ENCODE measurements at regions not wholly inside any gene's neighbourhood (a gene's known extent, or its start where the extent isn't known, plus 50 kb on each side); places are given as distances from the start of the nearest gene placed in this dataset.
"Not testable (repeated sequence)": the region's sequence is repeated elsewhere in the genome, so short reads cannot be mapped to it uniquely, and the experiment has no call there.

GRCh38 chr4:31455612-31456011 lies 735.4 kb downstream of the PCDH7 start:
- Histone ChIP-seq H3K36me3 (ENCODE audit: control insufficient read depth, insufficient read depth, low read length) (no peaks in the 10 kb centered on the region), H3K4me3 (ENCODE audit: low read depth, low read length) (no peak overlapping the region), H3K27me3 (ENCODE audit: control insufficient read depth, insufficient read depth, low read length) (no peaks in the 10 kb centered on the region)
- no peak for DNase-seq (ENCODE audit: low read depth)
- no peak for TF ChIP-seq CTCF (IDR thresholded peaks at IDR 0.05; ENCODE audit: insufficient read depth, low read length, poor library complexity, severe bottlenecking)

GRCh38 chr4:31458813-31459212 lies 738.6 kb downstream of the PCDH7 start:
- DNase-seq (ENCODE audit: low read depth), result no peak
- TF ChIP-seq CTCF (IDR thresholded peaks at IDR 0.05; ENCODE audit: insufficient read depth, low read length, poor library complexity, severe bottlenecking), result no peak
- Histone ChIP-seq H3K4me3 (ENCODE audit: low read depth, low read length) (no peak overlapping the region), H3K27me3 (ENCODE audit: control insufficient read depth, insufficient read depth, low read length) (no peaks in the 10 kb centered on the region), H3K36me3 (ENCODE audit: control insufficient read depth, insufficient read depth, low read length) (no peaks in the 10 kb centered on the region)

GRCh38 chr4:31461421-31461820 lies 741.3 kb downstream of the PCDH7 start:
- Histone ChIP-seq H3K4me3 (ENCODE audit: low read depth, low read length) (no peak overlapping the region), H3K36me3 (ENCODE audit: control insufficient read depth, insufficient read depth, low read length) (no peaks in the 10 kb centered on the region), H3K27me3 (ENCODE audit: control insufficient read depth, insufficient read depth, low read length) (no peaks in the 10 kb centered on the region)
- DNase-seq (ENCODE audit: low read depth), result no peak
- TF ChIP-seq CTCF (IDR thresholded peaks at IDR 0.05; ENCODE audit: insufficient read depth, low read length, poor library complexity, severe bottlenecking), result no peak

GRCh38 chr4:31467781-31468180 lies 747.6 kb downstream of the PCDH7 start:
- no peak for DNase-seq (ENCODE audit: low read depth)
- no peak for TF ChIP-seq CTCF (IDR thresholded peaks at IDR 0.05; ENCODE audit: insufficient read depth, low read length, poor library complexity, severe bottlenecking)
- no peaks in the 10 kb centered on the region for H3K36me3 ChIP-seq (ENCODE audit: control insufficient read depth, insufficient read depth, low read length)

GRCh38 chr4:31474221-31474620 lies 754.1 kb downstream of the PCDH7 start:
- Histone ChIP-seq H3K4me3 (ENCODE audit: low read depth, low read length) (no peak overlapping the region), H3K27me3 (ENCODE audit: control insufficient read depth, insufficient read depth, low read length) (no peaks in the 10 kb centered on the region)
- no peak for TF ChIP-seq CTCF (IDR thresholded peaks at IDR 0.05; ENCODE audit: insufficient read depth, low read length, poor library complexity, severe bottlenecking)

More at GRCh38 chr4:31467781-31468180, 747.6 kb downstream of the PCDH7 start:
- H3K27me3 ChIP-seq (ENCODE audit: control insufficient read depth, insufficient read depth, low read length), result no peaks in the 10 kb centered on the region
- H3K4me3 ChIP-seq (ENCODE audit: low read depth, low read length), result no peak overlapping the region

GRCh38 chr4:31482691-31483090 lies 762.5 kb downstream of the PCDH7 start:
- DNase-seq (ENCODE audit: low read depth), result no peak
- no peak overlapping the region for H3K4me3 ChIP-seq (ENCODE audit: low read depth, low read length)
- H3K27me3 ChIP-seq (ENCODE audit: control insufficient read depth, insufficient read depth, low read length), result no peaks in the 10 kb centered on the region
- TF ChIP-seq CTCF (IDR thresholded peaks at IDR 0.05; ENCODE audit: insufficient read depth, low read length, poor library complexity, severe bottlenecking), result no peak
- H3K36me3 ChIP-seq (ENCODE audit: control insufficient read depth, insufficient read depth, low read length), result no peaks in the 10 kb centered on the region

More at GRCh38 chr4:31474221-31474620, 754.1 kb downstream of the PCDH7 start:
- no peaks in the 10 kb centered on the region for H3K36me3 ChIP-seq (ENCODE audit: control insufficient read depth, insufficient read depth, low read length)
- DNase-seq (ENCODE audit: low read depth), result no peak

GRCh38 chr4:31499216-31499615 lies 779.0 kb downstream of the PCDH7 start:
- DNase-seq (ENCODE audit: low read depth); H3K4me3 ChIP-seq (ENCODE audit: low read depth, low read length); H3K36me3 ChIP-seq (ENCODE audit: control insufficient read depth, insufficient read depth, low read length); H3K27me3 ChIP-seq (ENCODE audit: control insufficient read depth, insufficient read depth, low read length): not testable (repeated sequence)

Measured in kidney epithelial cell (primary cell).